Panc1 (cell line): ENCODE measurements at regions not wholly inside any gene's neighbourhood (a gene's known extent, or its start where the extent isn't known, plus 50 kb on each side); places are given as distances from the start of the nearest gene placed in this dataset.

ENCODE experiments used
- ATAC-seq: fragments of 200-7000 bp; cut with Tn5 transposase; 2 replicates; pipeline ENCODE4 v1.9.1; 2020; ENCODE audit warnings: mild to moderate bottlenecking, moderate library complexity
- BruUV-seq: library from RNA; stranded (reverse); fragments of 400-500 nt; replicated peaks from 2 replicates; lab custom pipeline; 2021; lab: Mats Ljungman, UMichigan
- CTCF ChIA-PET: fragments of 300-600 bp; sonication (Branson Sonifier 250); formaldehyde crosslinking; loops from one replicate; lab custom pipeline; 2022; ENCODE audit warnings: antibody characterized with exemption; lab: Charles Lee
- POLR2A ChIA-PET: fragments of 300-600 bp; sonication (Branson Sonifier 250); formaldehyde crosslinking; loops from one replicate; lab custom pipeline; 2022; ENCODE audit warnings: antibody characterized with exemption; lab: Charles Lee
- DNase-seq: peaks from one replicate; pipeline ENCODE4 v3.0.0-alpha.2; 2010; ENCODE audit warnings: low read depth, low spot score
- H3K27ac ChIP-seq: 2 replicates; pipeline ENCODE4 v1.5.1; 2011; ENCODE audit warnings: mild to moderate bottlenecking, low read length, inconsistent platforms
- H3K27me3 ChIP-seq: fragments of 200-500 bp; sonication (Bioruptor generic); 2 replicates; pipeline ENCODE4 v1.6.0; 2014; ENCODE audit warnings: low read length, inconsistent platforms; ENCODE audit not compliant: control insufficient read depth, insufficient read depth
- H3K36me3 ChIP-seq: fragments of 200-500 bp; sonication (Bioruptor generic); 2 replicates; pipeline ENCODE4 v1.5.1; 2014; ENCODE audit warnings: inconsistent platforms, mild to moderate bottlenecking, low read length, moderate library complexity; ENCODE audit not compliant: control insufficient read depth, insufficient read depth
- H3K4me1 ChIP-seq: 2 replicates; pipeline ENCODE4 v1.5.1; 2011; ENCODE audit warnings: inconsistent platforms, mild to moderate bottlenecking, low read length, moderate library complexity; ENCODE audit not compliant: control insufficient read depth, insufficient read depth
- H3K4me3 ChIP-seq, 2 experiments: 2 replicates each; pipeline ENCODE4 v1.5.1; 2011 to 2012; ENCODE audit warnings: low read depth in 2 of 2, low read length in 2 of 2, mild to moderate bottlenecking in 2 of 2, inconsistent platforms in 1 of 2, moderate library complexity in 1 of 2
- H3K9me3 ChIP-seq: fragments of 200-500 bp; sonication (Bioruptor generic); 2 replicates; pipeline ENCODE4 v1.5.1; 2014; ENCODE audit warnings: low read depth, mild to moderate bottlenecking, inconsistent platforms, low read length, moderate library complexity; ENCODE audit not compliant: control insufficient read depth, insufficient read depth
- POLR2AphosphoS5 ChIP-seq: IDR thresholded peaks from 2 replicates; pipeline ENCODE4 v1.6.1; 2012; ENCODE audit warnings: mild to moderate bottlenecking, low read depth, low read length, moderate library complexity
- SIN3A ChIP-seq: IDR thresholded peaks from 2 replicates; pipeline ENCODE4 v1.6.1; 2012; ENCODE audit warnings: low read depth, mild to moderate bottlenecking, low read length, moderate library complexity, borderline replicate concordance; ENCODE audit not compliant: insufficient read depth
- TCF7L2 ChIP-seq: IDR thresholded peaks from 2 replicates; pipeline ENCODE4 v1.6.1; 2011; ENCODE audit warnings: mild to moderate bottlenecking, low read depth, low read length, inconsistent platforms
- in situ Hi-C: cut with HindIII; loops from 2 replicates; pipeline ENCODE4 v1.10.0; 2016; ENCODE audit warnings: low sequenced_read_pairs, low pct_unique_long_range_greater_than_20kb
- intact Hi-C: fragments of 100-400 bp; cut with micrococcal nuclease; formaldehyde crosslinking; loops from one replicate; pipeline ENCODE4 v1.10.0; 2022; ENCODE audit not compliant: unreplicated experiment
- TF ChIP-seq, protein P1 (sequence below), 2 experiments: IDR thresholded peaks; 2 replicates each; pipeline ENCODE4 v1.6.1; 2011 to 2012; ENCODE audit warnings: low read depth in 2 of 2, control low read depth in 1 of 2, low read length in 1 of 2, mild to moderate bottlenecking in 1 of 2, moderate library complexity in 1 of 2; ENCODE audit not compliant: insufficient read depth in 1 of 2
- TF ChIP-seq, protein P2 (sequence below): fragments of 450-650 bp; IDR thresholded peaks from 2 replicates; pipeline ENCODE4 v1.5.1; 2017; ENCODE audit warnings: mild to moderate bottlenecking

DNA sequence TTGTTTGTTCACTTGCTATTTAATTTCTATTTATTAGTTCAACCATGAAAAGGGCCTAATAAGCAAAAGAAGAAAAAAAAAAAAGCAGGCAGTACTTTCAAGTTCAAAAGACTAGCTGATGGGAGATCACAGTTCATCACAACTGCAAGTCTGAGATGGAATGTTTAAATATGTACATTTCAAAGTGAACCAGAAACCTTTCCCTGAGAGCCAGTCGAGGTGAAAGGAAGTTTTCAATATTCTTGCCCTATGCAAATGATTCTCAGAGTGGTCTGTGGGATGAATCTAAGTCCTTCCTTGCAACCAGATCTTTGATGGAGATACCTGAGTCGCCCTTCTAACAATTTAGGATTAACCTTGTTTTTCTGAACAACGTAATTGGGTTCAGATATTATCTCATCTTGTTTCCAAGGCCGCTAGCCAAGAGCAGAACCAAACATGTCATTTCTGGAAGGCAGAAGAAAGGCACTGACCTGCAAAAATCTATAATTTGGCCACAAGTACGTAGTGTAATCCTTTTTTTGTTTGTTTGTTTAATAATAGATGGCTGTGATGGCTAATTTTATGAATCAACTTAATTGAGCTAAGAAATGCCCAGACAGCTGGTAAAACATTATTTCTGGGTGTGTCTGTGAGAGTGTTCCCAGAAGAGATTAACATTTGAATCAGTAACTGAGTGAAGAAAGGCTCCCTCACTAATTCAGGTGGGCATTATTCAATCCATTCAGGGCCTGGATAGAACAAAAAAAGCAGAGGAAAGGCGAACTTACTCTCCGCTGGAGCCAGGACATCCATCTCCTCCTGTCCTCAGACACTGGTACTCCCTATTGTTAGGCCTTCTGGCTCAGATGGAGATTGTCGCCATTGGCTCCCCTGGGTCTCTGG, 171.1 kb upstream of the TMPO start:
- CTCF ChIA-PET, result no interaction called here
- intact Hi-C loops, result no loop called here
- TF ChIP-seq, protein P1, sequence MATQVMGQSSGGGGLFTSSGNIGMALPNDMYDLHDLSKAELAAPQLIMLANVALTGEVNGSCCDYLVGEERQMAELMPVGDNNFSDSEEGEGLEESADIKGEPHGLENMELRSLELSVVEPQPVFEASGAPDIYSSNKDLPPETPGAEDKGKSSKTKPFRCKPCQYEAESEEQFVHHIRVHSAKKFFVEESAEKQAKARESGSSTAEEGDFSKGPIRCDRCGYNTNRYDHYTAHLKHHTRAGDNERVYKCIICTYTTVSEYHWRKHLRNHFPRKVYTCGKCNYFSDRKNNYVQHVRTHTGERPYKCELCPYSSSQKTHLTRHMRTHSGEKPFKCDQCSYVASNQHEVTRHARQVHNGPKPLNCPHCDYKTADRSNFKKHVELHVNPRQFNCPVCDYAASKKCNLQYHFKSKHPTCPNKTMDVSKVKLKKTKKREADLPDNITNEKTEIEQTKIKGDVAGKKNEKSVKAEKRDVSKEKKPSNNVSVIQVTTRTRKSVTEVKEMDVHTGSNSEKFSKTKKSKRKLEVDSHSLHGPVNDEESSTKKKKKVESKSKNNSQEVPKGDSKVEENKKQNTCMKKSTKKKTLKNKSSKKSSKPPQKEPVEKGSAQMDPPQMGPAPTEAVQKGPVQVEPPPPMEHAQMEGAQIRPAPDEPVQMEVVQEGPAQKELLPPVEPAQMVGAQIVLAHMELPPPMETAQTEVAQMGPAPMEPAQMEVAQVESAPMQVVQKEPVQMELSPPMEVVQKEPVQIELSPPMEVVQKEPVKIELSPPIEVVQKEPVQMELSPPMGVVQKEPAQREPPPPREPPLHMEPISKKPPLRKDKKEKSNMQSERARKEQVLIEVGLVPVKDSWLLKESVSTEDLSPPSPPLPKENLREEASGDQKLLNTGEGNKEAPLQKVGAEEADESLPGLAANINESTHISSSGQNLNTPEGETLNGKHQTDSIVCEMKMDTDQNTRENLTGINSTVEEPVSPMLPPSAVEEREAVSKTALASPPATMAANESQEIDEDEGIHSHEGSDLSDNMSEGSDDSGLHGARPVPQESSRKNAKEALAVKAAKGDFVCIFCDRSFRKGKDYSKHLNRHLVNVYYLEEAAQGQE (IDR thresholded peaks at IDR 0.05; ENCODE audit: insufficient read depth in 1 of 2, low read depth in 2 of 2, low read length in 1 of 2), result no peak
- TF ChIP-seq TCF7L2, result no peak
- TF ChIP-seq, protein P2, sequence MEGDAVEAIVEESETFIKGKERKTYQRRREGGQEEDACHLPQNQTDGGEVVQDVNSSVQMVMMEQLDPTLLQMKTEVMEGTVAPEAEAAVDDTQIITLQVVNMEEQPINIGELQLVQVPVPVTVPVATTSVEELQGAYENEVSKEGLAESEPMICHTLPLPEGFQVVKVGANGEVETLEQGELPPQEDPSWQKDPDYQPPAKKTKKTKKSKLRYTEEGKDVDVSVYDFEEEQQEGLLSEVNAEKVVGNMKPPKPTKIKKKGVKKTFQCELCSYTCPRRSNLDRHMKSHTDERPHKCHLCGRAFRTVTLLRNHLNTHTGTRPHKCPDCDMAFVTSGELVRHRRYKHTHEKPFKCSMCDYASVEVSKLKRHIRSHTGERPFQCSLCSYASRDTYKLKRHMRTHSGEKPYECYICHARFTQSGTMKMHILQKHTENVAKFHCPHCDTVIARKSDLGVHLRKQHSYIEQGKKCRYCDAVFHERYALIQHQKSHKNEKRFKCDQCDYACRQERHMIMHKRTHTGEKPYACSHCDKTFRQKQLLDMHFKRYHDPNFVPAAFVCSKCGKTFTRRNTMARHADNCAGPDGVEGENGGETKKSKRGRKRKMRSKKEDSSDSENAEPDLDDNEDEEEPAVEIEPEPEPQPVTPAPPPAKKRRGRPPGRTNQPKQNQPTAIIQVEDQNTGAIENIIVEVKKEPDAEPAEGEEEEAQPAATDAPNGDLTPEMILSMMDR, result no peak
- no peak for TF ChIP-seq SIN3A
- no peak for TF ChIP-seq POLR2AphosphoS5
- Histone ChIP-seq H3K4me3 (no peak overlapping the region), H3K27ac (no peak overlapping the region), H3K36me3 (no peaks in the 10 kb centered on the region), H3K4me1 (no peaks in the 10 kb centered on the region), H3K27me3 (no peaks in the 10 kb centered on the region), H3K9me3 (no peaks in the 10 kb centered on the region)
- POLR2A ChIA-PET, result no interaction called here
- in situ Hi-C loops, result no loop called here
- BruUV-seq, result no TSS peak
- ATAC-seq (no peak), DNase-seq (no peak)

DNA sequence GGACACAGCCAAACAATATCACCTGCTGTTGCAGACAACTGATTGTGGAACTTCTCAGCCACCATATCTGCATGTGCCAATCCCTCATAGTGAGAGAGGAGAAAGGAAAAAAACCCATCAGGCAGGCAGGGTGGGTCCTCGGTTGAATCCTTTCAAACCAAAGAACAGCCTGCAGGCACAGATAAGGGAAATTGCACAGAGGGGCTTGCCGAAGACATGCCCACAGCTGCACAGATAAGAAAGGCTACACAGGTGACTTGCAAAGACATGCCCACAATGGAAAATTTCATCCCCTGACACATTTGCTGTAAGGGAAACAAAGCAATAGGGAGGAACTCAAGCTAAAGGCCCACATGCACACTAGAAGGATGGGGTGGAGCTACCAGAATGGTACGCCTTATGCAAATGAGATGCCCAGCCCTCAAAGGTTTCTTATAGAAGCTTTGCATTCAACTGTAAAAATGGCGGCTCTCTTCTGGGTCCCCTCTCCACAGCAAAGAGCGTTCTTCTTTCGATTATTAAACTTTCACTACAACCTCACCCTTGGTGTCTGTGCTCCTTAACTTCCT, 170.0 kb upstream of the TMPO start:
- no peak for DNase-seq
- Histone ChIP-seq H3K36me3 (no peaks in the 10 kb centered on the region), H3K9me3 (no peaks in the 10 kb centered on the region), H3K27ac (no peak overlapping the region), H3K4me1 (no peaks in the 10 kb centered on the region), H3K4me3 (no peak overlapping the region), H3K27me3 (no peaks in the 10 kb centered on the region)
- ChIA-PET CTCF (no interaction called here), POLR2A (no interaction called here)
- ATAC-seq, result no peak
- TF ChIP-seq, protein P2, result no peak
- TF ChIP-seq, protein P1 (IDR thresholded peaks at IDR 0.05; ENCODE audit: insufficient read depth in 1 of 2, low read depth in 2 of 2, low read length in 1 of 2), result no peak
- TF ChIP-seq POLR2AphosphoS5, result no peak
- TF ChIP-seq TCF7L2, result no peak
- no peak for TF ChIP-seq SIN3A
- intact Hi-C loops (no loop called here), in situ Hi-C loops (no loop called here)
- BruUV-seq, result no TSS peak
